ENCODE measurements at regions not wholly inside any gene's neighbourhood (a gene's known extent, or its start where the extent isn't known, plus 50 kb on each side); places are given as distances from the start of the nearest gene placed in this dataset.
A peak's percentile ranks its signal among the peaks of the same experiment; 100 is the strongest.

DNA sequence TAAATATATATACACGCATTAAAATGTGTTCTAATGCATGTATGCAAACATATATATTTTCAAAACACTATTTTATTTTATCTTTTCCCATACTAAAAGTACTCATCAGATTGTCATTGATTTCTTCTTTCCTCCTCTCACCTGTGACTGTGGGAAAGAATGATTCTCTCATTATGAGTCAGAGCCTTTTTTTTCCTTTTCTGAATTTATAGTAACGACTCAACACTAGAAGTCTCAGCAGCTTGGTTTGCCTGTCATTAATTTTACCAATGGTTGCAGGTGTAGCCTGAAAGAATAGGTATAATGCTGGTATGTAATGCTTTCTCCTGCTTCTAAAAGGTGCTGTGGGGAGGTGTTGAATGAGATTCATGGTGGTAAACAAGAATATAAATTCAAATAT, 328.7 kb downstream of the UTRN start (continued):
- TF ChIP-seq, protein P1, sequence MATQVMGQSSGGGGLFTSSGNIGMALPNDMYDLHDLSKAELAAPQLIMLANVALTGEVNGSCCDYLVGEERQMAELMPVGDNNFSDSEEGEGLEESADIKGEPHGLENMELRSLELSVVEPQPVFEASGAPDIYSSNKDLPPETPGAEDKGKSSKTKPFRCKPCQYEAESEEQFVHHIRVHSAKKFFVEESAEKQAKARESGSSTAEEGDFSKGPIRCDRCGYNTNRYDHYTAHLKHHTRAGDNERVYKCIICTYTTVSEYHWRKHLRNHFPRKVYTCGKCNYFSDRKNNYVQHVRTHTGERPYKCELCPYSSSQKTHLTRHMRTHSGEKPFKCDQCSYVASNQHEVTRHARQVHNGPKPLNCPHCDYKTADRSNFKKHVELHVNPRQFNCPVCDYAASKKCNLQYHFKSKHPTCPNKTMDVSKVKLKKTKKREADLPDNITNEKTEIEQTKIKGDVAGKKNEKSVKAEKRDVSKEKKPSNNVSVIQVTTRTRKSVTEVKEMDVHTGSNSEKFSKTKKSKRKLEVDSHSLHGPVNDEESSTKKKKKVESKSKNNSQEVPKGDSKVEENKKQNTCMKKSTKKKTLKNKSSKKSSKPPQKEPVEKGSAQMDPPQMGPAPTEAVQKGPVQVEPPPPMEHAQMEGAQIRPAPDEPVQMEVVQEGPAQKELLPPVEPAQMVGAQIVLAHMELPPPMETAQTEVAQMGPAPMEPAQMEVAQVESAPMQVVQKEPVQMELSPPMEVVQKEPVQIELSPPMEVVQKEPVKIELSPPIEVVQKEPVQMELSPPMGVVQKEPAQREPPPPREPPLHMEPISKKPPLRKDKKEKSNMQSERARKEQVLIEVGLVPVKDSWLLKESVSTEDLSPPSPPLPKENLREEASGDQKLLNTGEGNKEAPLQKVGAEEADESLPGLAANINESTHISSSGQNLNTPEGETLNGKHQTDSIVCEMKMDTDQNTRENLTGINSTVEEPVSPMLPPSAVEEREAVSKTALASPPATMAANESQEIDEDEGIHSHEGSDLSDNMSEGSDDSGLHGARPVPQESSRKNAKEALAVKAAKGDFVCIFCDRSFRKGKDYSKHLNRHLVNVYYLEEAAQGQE (IDR thresholded peaks at IDR 0.05; ENCODE audit: unreplicated experiment) = no peak

DNA sequence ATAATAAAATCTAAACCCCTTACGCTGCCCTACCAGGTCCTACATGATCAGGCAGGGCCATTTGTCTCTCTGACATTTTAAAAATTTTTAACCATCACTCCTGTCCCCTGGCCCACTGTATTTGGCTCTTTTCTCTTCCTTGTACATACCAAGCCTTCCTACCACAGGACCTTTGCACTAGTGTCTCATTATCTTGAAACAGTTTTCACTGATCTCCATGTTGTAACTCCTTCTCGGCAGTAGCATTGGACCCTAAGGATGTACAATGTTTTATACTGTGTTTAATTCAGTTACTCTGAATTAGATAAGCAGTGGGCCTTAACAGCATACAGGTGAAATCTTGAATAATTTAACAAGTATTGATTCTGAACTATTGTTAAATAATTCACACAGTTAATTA, 330.7 kb downstream of the UTRN start:
- Histone ChIP-seq H3K36me3 (ENCODE audit: insufficient read depth) (no peaks in the 10 kb centered on the region), H3K27ac (ENCODE audit: low read depth) (no peak overlapping the region), H3K79me2 (replicated peaks; ENCODE audit: insufficient read depth) (no peaks in the 10 kb centered on the region), H3K4me3 (no peak overlapping the region), H3K27me3 (ENCODE audit: insufficient read depth) (no peaks in the 10 kb centered on the region), H2AFZ (no peak overlapping the region), H3K9me2 (ENCODE audit: insufficient read depth) (no peaks in the 10 kb centered on the region), H4K20me1 (replicated peaks; ENCODE audit: insufficient read depth) (no peaks in the 10 kb centered on the region), H3K4me2 (no peak overlapping the region), H3K4me1 (ENCODE audit: insufficient read depth) (peaks cover 91% of the 10 kb centered on the region), H3F3A (replicated peaks; ENCODE audit: low read depth) (no peaks in the 10 kb centered on the region)
- DNase-seq (ENCODE audit: low spot score) (no peak), ATAC-seq (no peak)
- peaks cover 69% of the 10 kb centered on the region for H3K4me1 Mint-ChIP-seq
- peak overlapping the region; percentile 52 for H3K27ac Mint-ChIP-seq
- H3K9me3 Mint-ChIP-seq = no peaks in the 10 kb centered on the region
- no peak for TF ChIP-seq JUNB (IDR thresholded peaks at IDR 0.05; ENCODE audit: unreplicated experiment)
- TF ChIP-seq, protein P2, sequence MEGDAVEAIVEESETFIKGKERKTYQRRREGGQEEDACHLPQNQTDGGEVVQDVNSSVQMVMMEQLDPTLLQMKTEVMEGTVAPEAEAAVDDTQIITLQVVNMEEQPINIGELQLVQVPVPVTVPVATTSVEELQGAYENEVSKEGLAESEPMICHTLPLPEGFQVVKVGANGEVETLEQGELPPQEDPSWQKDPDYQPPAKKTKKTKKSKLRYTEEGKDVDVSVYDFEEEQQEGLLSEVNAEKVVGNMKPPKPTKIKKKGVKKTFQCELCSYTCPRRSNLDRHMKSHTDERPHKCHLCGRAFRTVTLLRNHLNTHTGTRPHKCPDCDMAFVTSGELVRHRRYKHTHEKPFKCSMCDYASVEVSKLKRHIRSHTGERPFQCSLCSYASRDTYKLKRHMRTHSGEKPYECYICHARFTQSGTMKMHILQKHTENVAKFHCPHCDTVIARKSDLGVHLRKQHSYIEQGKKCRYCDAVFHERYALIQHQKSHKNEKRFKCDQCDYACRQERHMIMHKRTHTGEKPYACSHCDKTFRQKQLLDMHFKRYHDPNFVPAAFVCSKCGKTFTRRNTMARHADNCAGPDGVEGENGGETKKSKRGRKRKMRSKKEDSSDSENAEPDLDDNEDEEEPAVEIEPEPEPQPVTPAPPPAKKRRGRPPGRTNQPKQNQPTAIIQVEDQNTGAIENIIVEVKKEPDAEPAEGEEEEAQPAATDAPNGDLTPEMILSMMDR (conservative IDR thresholded peaks at IDR 0.05; ENCODE audit: low read depth in 2 of 2) = no peak
- TF ChIP-seq POLR2AphosphoS5 (IDR thresholded peaks at IDR 0.05; ENCODE audit: low read depth) = no peak
- TF ChIP-seq, protein P3, sequence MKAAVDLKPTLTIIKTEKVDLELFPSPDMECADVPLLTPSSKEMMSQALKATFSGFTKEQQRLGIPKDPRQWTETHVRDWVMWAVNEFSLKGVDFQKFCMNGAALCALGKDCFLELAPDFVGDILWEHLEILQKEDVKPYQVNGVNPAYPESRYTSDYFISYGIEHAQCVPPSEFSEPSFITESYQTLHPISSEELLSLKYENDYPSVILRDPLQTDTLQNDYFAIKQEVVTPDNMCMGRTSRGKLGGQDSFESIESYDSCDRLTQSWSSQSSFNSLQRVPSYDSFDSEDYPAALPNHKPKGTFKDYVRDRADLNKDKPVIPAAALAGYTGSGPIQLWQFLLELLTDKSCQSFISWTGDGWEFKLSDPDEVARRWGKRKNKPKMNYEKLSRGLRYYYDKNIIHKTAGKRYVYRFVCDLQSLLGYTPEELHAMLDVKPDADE (IDR thresholded peaks at IDR 0.05) = no peak
- no peak for TF ChIP-seq EZH2phosphoT487 (IDR thresholded peaks at IDR 0.05; ENCODE audit: unreplicated experiment)
- H3K4me3 Mint-ChIP-seq = no peak overlapping the region
- no peaks in the 10 kb centered on the region for H3K27me3 Mint-ChIP-seq (ENCODE audit: insufficient read depth, low read depth, poor library complexity)
- no peaks in the 10 kb centered on the region for H3K36me3 Mint-ChIP-seq (ENCODE audit: low read depth)

DNA sequence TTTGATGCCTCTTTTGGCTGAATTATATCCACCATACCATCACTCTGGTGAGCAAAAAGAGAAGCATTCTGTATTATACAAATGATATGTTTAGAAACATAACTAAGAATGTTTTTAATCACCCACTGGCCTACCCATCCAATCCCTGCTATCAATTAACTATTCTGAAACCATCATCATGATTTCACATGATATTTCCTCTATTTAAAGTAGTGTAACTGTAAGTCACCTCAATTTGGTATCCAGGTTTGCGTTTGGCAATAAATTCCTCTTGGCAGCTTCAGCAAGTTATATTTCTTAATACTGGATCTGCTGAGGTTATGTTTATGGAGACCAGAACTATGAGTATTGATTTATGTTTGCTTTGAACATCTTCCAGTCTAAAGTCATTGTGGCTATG, 332.1 kb downstream of the UTRN start:
- ATAC-seq (no peak), DNase-seq (ENCODE audit: low spot score) (no peak)
- H4K20me1 ChIP-seq (replicated peaks; ENCODE audit: insufficient read depth) = no peaks in the 10 kb centered on the region
- H3K9me2 ChIP-seq (ENCODE audit: insufficient read depth) = no peaks in the 10 kb centered on the region
- peak overlapping the region; percentile 42 for H3K4me2 ChIP-seq
- Mint-ChIP-seq H3K27ac (peak overlapping the region; percentile 82), H3K9me3 (no peaks in the 10 kb centered on the region), H3K4me1 (peaks cover 60% of the 10 kb centered on the region), H3K36me3 (ENCODE audit: low read depth) (no peaks in the 10 kb centered on the region), H3K27me3 (ENCODE audit: insufficient read depth, low read depth, poor library complexity) (no peaks in the 10 kb centered on the region), H3K4me3 (no peak overlapping the region; the same call in 2 of the 3 replicates)
- H3K36me3 ChIP-seq (ENCODE audit: insufficient read depth) = no peaks in the 10 kb centered on the region
- H3F3A ChIP-seq (replicated peaks; ENCODE audit: low read depth) = no peaks in the 10 kb centered on the region
- no peak overlapping the region for H2AFZ ChIP-seq
- H3K4me1 ChIP-seq (ENCODE audit: insufficient read depth) = peaks cover 78% of the 10 kb centered on the region
- no peaks in the 10 kb centered on the region for H3K27me3 ChIP-seq (ENCODE audit: insufficient read depth)
- peak overlapping the region; percentile 5; the same call in 1 of the 2 replicates for H3K4me3 ChIP-seq
- peak overlapping the region; percentile 30 for H3K27ac ChIP-seq (ENCODE audit: low read depth)
- H3K79me2 ChIP-seq (replicated peaks; ENCODE audit: insufficient read depth) = no peaks in the 10 kb centered on the region
- no peak for TF ChIP-seq JUNB (IDR thresholded peaks at IDR 0.05; ENCODE audit: unreplicated experiment)
- no peak for TF ChIP-seq EZH2phosphoT487 (IDR thresholded peaks at IDR 0.05; ENCODE audit: unreplicated experiment)
- TF ChIP-seq, protein P1 (IDR thresholded peaks at IDR 0.05; ENCODE audit: unreplicated experiment) = no peak

Measured in GM23338 (cell line).